ENCODE measurements at regions not wholly inside any gene's neighbourhood (a gene's known extent, or its start where the extent isn't known, plus 50 kb on each side); places are given as distances from the start of the nearest gene placed in this dataset.

DNA sequence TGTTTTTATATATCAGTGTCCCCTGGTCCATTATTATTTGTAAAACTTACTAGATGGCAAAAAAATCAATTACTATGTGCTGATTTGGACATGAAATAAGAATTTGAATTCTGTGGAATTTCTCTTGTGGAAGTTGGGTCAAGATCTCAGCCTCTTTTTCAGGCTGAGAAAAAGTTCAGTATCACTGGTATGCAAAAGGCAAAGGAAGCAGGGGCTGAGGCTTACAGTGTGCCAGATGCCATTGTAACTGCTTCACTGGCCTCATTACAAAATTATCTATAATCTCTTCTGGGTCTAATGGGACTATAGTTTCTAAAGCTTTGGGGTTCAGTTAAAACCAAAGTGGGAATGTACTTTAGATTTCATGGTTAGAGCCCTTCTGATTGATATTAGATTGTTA is 125.9 kb upstream of the SLC7A14 start:
- no peaks in the 10 kb centered on the region for H3K27me3 ChIP-seq
- H3K4me1 ChIP-seq (replicated peaks in 1 of 2): peaks cover 5 to 15% of the 10 kb centered on the region in 2 donors
- no peaks in the 10 kb centered on the region for H3K36me3 ChIP-seq (replicated peaks in 1 of 2)
- H3K9me3 ChIP-seq (replicated peaks in 1 of 3): no peaks in the 10 kb centered on the region
- H3K4me3 ChIP-seq: no peak overlapping the region
- no peak for DNase-seq
- intact Hi-C loops (cut with DNase I): no loop called here
- TF ChIP-seq, protein P1, sequence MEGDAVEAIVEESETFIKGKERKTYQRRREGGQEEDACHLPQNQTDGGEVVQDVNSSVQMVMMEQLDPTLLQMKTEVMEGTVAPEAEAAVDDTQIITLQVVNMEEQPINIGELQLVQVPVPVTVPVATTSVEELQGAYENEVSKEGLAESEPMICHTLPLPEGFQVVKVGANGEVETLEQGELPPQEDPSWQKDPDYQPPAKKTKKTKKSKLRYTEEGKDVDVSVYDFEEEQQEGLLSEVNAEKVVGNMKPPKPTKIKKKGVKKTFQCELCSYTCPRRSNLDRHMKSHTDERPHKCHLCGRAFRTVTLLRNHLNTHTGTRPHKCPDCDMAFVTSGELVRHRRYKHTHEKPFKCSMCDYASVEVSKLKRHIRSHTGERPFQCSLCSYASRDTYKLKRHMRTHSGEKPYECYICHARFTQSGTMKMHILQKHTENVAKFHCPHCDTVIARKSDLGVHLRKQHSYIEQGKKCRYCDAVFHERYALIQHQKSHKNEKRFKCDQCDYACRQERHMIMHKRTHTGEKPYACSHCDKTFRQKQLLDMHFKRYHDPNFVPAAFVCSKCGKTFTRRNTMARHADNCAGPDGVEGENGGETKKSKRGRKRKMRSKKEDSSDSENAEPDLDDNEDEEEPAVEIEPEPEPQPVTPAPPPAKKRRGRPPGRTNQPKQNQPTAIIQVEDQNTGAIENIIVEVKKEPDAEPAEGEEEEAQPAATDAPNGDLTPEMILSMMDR (IDR thresholded peaks at IDR 0.05): no peak
- TF ChIP-seq POLR2A (IDR thresholded peaks at IDR 0.05): no peak
- no peak overlapping the region for H3K27ac ChIP-seq

DNA sequence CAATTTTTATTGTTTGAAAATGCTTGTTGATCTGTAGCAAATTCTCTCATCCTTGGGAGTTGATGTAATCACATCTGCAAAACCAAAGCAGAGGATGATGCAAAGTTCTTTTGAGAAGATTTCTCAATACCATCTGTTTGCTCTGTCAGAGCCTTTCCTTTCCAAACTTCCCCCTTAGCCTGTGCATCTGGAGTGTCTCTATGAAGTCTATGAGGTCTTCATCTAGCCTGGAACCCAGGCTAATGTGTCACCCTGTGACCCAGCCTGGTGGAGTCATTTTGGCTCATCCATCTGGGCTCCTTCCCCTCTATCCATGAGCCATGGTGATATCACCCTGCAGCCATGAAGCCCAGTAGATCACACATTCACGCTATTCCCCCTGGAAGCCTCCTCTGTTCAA is 123.2 kb upstream of the SLC7A14 start:
- no peaks in the 10 kb centered on the region for H3K36me3 ChIP-seq (replicated peaks in 1 of 2)
- TF ChIP-seq POLR2A (IDR thresholded peaks at IDR 0.05): no peak
- TF ChIP-seq, protein P1 (IDR thresholded peaks at IDR 0.05): no peak
- intact Hi-C loops (cut with DNase I): no loop called here
- H3K27me3 ChIP-seq: no peaks in the 10 kb centered on the region
- peak in 1 of 7 donors; percentile 25 for DNase-seq
- H3K4me1 ChIP-seq (replicated peaks in 1 of 2): peaks cover 5 to 15% of the 10 kb centered on the region in 2 donors
- no peak overlapping the region for H3K4me3 ChIP-seq
- H3K9me3 ChIP-seq (replicated peaks in 1 of 3): no peaks in the 10 kb centered on the region
- H3K27ac ChIP-seq: no peak overlapping the region
- whole genome bisulfite sequencing, 4 donors: 81 to 94% (median 88%) methylated on average over 1 of the region's 1 CpG

DNA sequence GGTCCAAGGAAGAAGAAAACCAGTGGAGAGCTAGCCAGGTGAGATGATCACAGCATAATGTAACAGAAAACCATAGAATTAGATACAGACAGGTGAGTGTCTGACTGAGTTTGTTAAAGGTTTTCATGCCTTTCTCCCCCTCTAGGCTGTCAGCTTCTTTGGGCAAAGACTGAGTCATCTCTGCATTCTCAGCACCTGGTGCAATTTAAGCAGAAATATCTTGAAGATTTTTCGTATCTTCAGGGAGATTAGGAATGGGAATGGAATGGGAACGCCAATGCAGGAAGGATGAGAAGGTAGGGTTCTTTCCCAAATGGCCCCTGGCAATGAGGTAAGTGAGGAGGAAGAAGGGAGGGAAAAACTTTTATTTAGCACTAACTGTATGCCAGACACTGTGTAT is 122.0 kb upstream of the SLC7A14 start:
- TF ChIP-seq, protein P1 (IDR thresholded peaks at IDR 0.05): no peak
- no peak for TF ChIP-seq POLR2A (IDR thresholded peaks at IDR 0.05)
- DNase-seq: no peak
- intact Hi-C loops (cut with DNase I): no loop called here
- Histone ChIP-seq H3K4me3 (no peak overlapping the region), H3K4me1 (replicated peaks in 1 of 2) (peaks cover 5 to 11% of the 10 kb centered on the region in 2 donors), H3K27ac (no peak overlapping the region), H3K9me3 (replicated peaks in 1 of 3) (no peaks in the 10 kb centered on the region), H3K36me3 (replicated peaks in 1 of 2) (no peaks in the 10 kb centered on the region), H3K27me3 (no peaks in the 10 kb centered on the region)
- WGBS, 4 donors: 85 to 94% (median 90%) methylated on average over 2 of the region's 2 CpGs

DNA sequence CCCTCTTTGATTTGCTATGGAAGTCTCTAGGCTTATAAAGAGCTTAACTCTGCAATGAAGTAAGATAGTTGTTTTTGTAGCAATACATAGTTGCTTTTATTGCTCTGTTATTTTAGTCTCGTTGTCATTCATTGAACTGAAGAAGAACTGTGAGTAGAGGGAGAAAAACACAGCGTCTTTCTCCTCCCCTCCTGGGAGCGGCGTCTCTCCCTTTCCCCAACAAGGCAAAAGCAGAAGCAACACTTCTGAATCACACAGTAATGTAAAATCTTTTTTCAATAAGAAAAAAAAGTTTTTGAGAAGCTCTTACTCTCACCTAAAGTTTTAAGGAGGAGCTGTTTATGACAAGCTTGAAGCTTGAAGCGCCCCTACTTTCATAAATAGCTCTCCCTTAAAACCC is 119.3 kb upstream of the SLC7A14 start:
- intact Hi-C loops (cut with DNase I): no loop called here

More for the DNA sequence above, 119.3 kb upstream of the SLC7A14 start:
- Histone ChIP-seq H3K9me3 (replicated peaks in 1 of 3) (no peaks in the 10 kb centered on the region), H3K27me3 (no peaks in the 10 kb centered on the region), H3K36me3 (replicated peaks in 1 of 2) (no peaks in the 10 kb centered on the region), H3K4me1 (replicated peaks in 1 of 2) (no peaks in the 10 kb centered on the region), H3K4me3 (no peak overlapping the region), H3K27ac (no peak overlapping the region)
- DNase-seq: no peak
- 73 to 78% (median 76%) methylated on average over 5 of the region's 5 CpGs for WGBS, 4 donors
- no peak for TF ChIP-seq POLR2A (IDR thresholded peaks at IDR 0.05)
- TF ChIP-seq, protein P1 (IDR thresholded peaks at IDR 0.05): no peak
